ENCODE measurements at regions not wholly inside any gene's neighbourhood (a gene's known extent, or its start where the extent isn't known, plus 50 kb on each side); places are given as distances from the start of the nearest gene placed in this dataset.

- no peaks in the 10 kb centered on the region for H3K79me2 ChIP-seq (ENCODE audit: insufficient read depth, low read length)
- H3K4me1 ChIP-seq (ENCODE audit: insufficient read depth, low read length) = no peaks in the 10 kb centered on the region
- CTCF ChIA-PET (ENCODE audit: low intra/inter-chr PET ratio, low total read pairs) = no interaction called here
- no peak overlapping the region for H2AFZ ChIP-seq (ENCODE audit: low read length)
- no peaks in the 10 kb centered on the region for H3K36me3 ChIP-seq (replicated peaks in 1 of 2; ENCODE audit: control insufficient read depth in 1 of 2, insufficient read depth in 2 of 2, low read length in 2 of 2)
- no peak overlapping the region for H3K9ac ChIP-seq (ENCODE audit: insufficient read depth, low read depth, low read length)
- H4K20me1 ChIP-seq (ENCODE audit: insufficient read depth, low read length) = no peaks in the 10 kb centered on the region
- in situ Hi-C loops (cut with HindIII; ENCODE audit: extremely low pct_ligation_motif_present, low pct_unique_long_range_greater_than_20kb) = no loop called here
- no peak for ATAC-seq
- 10% methylated on average over 5 of the region's 5 CpGs for WGBS (ENCODE audit: low lambda C conversion rate)
- no peak overlapping the region for H3K4me2 ChIP-seq (ENCODE audit: low read depth, low read length)
- H3K4me3 ChIP-seq (replicated peaks in 1 of 3; ENCODE audit: insufficient read depth in 1 of 3, low read depth in 2 of 3, low read length in 3 of 3) = no peak overlapping the region
- H3K27me3 ChIP-seq (ENCODE audit: control insufficient read depth in 1 of 2, insufficient read depth in 2 of 2, low read length in 2 of 2) = no peaks in the 10 kb centered on the region
- no TSS peak for BruUV-seq (replicated peaks)
- FAIRE-seq = no peak
- intact Hi-C loops (cut with micrococcal nuclease; ENCODE audit: unreplicated experiment) = no loop called here
- no peak for TF ChIP-seq FOXO4 (CRISPR knock-in tag; conservative IDR thresholded peaks at IDR 0.05)
- no peak for TF ChIP-seq CREB3 (CRISPR knock-in tag; IDR thresholded peaks at IDR 0.05)
- TF ChIP-seq SMAD1 (CRISPR knock-in tag; IDR thresholded peaks at IDR 0.05; ENCODE audit: borderline replicate concordance, low read depth) = no peak
- TF ChIP-seq KLF16 (CRISPR knock-in tag; IDR thresholded peaks at IDR 0.05) = no peak
- no peak for TF ChIP-seq ZNF432 (CRISPR knock-in tag; IDR thresholded peaks at IDR 0.05; ENCODE audit: borderline replicate concordance)
- TF ChIP-seq KMT2B (CRISPR knock-in tag; IDR thresholded peaks at IDR 0.05) = no peak
- no peak for TF ChIP-seq ZNF414 (CRISPR knock-in tag; IDR thresholded peaks at IDR 0.05)
- TF ChIP-seq PTBP1 (IDR thresholded peaks at IDR 0.05; ENCODE audit: low read depth, low read length, poor library complexity, severe bottlenecking) = no peak
- no peak for TF ChIP-seq SIN3B (IDR thresholded peaks at IDR 0.05; ENCODE audit: low read length)
- no peak for TF ChIP-seq DDIT3 (CRISPR knock-in tag; IDR thresholded peaks at IDR 0.05)
- no peak for TF ChIP-seq CC2D1A (CRISPR knock-in tag; IDR thresholded peaks at IDR 0.05)
- H3K27ac ChIP-seq (ENCODE audit: extremely low read length, insufficient read depth, low read length) = no peak overlapping the region
- DNase-seq (ENCODE audit: low spot score) = no peak
- no peaks in the 10 kb centered on the region for H3K9me3 ChIP-seq (ENCODE audit: low read length)
- POLR2A ChIA-PET = no interaction called here
Observed at GRCh38 chr6:9943986-9944385, 470.9 kb downstream of the TFAP2A start.

All from HepG2 (cell line).